Suprapubic skin (tissue), 3 donors: ENCODE measurements at regions not wholly inside any gene's neighbourhood (a gene's known extent, or its start where the extent isn't known, plus 50 kb on each side); places are given as distances from the start of the nearest gene placed in this dataset.

Experiments
- POLR2AphosphoS5 ChIP-seq, 3 donors: sonication (generic); formaldehyde crosslinking; IDR thresholded peaks; one replicate each; pipeline ENCODE4 v1.6.1; 2017; ENCODE audit warnings: antibody characterized with exemption in 3 of 3
- TF ChIP-seq, protein P1 (sequence below), 2 donors: fragments of 200-600 bp in 1 of 2; fragments of 450-650 bp in 1 of 2; sonication (generic) in 1 of 2; IDR thresholded peaks; one replicate each; pipeline ENCODE4 v1.5.1; 2016 to 2019; ENCODE audit warnings: antibody characterized with exemption in 2 of 2, mild to moderate bottlenecking in 1 of 2, moderate library complexity in 1 of 2

DNA sequence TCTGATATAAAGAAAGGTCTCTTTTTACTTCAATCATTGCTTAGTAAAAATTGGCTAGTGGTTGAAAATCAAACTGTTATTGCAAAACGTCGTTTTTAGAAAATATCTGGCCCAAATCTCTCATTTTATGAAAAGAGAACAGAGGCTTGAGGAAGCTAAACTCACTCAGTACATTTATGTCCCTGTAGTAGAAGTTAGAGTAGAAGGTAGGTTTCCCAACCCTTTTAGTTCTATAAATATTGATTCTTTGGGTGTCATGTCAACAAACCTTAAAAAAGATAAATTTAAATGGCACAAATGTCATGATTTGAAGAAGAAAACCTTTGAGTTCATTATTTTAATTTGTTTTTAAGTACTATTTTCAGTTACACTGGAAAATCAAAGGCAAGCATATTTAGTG is 722.3 kb upstream of the NECTIN3 start:
- no peak for TF ChIP-seq POLR2AphosphoS5 (IDR thresholded peaks at IDR 0.05)
- TF ChIP-seq, protein P1, sequence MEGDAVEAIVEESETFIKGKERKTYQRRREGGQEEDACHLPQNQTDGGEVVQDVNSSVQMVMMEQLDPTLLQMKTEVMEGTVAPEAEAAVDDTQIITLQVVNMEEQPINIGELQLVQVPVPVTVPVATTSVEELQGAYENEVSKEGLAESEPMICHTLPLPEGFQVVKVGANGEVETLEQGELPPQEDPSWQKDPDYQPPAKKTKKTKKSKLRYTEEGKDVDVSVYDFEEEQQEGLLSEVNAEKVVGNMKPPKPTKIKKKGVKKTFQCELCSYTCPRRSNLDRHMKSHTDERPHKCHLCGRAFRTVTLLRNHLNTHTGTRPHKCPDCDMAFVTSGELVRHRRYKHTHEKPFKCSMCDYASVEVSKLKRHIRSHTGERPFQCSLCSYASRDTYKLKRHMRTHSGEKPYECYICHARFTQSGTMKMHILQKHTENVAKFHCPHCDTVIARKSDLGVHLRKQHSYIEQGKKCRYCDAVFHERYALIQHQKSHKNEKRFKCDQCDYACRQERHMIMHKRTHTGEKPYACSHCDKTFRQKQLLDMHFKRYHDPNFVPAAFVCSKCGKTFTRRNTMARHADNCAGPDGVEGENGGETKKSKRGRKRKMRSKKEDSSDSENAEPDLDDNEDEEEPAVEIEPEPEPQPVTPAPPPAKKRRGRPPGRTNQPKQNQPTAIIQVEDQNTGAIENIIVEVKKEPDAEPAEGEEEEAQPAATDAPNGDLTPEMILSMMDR (IDR thresholded peaks at IDR 0.05) = no peak
